Activated CD4-positive, alpha-beta T cell treated with anti-CD3 and anti-CD28 coated beads, Interleukin-10, Interleukin-2, amounts not matched to agents 100 ng/mL and 50 ng/mL, durations not matched to agents 16 hours and 8 hours (primary cell): ENCODE measurements at regions not wholly inside any gene's neighbourhood (a gene's known extent, or its start where the extent isn't known, plus 50 kb on each side); places are given as distances from the start of the nearest gene placed in this dataset.

ENCODE experiments used
- DNase-seq: peaks from one replicate; pipeline ENCODE4 v3.0.0-alpha.2; 2020

DNA sequence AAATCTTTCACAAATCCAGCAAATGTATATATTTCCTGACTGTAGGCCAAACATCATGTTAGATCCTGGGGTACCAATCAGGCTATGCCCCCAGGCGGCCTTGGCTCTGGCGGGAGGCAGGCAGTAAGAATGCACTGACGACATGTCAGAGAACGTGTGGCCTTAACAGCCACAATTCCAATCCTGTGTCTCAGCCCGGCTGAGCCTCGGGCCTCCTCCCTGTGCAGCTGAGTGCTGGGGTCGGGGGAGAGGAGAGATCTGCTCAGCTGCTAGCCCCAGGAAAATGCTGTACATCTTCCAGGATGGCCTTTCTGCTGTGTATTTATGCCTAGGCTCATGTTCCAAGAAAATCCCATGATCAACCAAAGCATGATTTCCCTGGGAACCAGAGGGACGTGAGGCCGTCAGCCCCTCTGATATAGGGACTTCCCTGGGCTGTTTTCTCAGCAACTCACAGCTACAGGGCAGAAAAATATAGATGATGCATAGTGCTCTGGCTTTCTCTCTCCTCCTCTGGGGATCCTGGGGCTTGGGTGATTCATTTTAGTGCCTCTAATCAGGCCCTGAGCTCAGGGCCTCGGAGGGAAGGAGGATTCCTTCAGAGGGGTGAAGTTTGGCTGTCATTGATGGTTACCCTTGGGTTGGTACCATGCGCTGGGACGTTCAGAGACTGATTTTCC lies 604.0 kb downstream of the HS3ST4 start:
- no peak for DNase-seq

DNA sequence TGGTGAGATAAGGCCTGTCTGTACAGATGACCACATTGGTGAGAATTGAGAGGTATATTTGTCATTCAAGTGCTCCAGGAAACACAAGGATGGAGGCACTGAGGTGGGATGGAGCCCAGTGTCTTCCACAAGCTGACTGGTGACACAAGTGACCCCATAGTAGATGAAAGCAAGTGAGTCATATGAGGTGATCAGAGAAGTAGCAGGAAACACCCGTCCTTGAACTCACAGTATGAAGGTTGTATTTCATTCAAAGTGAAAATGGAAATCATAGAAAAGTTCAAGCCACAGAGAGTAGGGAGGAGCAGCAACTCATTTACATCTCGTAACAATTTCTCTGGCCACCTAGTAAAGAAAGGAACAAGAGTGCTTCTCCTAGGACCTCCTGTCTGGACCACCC lies 609.8 kb downstream of the HS3ST4 start:
- DNase-seq = no peak

DNA sequence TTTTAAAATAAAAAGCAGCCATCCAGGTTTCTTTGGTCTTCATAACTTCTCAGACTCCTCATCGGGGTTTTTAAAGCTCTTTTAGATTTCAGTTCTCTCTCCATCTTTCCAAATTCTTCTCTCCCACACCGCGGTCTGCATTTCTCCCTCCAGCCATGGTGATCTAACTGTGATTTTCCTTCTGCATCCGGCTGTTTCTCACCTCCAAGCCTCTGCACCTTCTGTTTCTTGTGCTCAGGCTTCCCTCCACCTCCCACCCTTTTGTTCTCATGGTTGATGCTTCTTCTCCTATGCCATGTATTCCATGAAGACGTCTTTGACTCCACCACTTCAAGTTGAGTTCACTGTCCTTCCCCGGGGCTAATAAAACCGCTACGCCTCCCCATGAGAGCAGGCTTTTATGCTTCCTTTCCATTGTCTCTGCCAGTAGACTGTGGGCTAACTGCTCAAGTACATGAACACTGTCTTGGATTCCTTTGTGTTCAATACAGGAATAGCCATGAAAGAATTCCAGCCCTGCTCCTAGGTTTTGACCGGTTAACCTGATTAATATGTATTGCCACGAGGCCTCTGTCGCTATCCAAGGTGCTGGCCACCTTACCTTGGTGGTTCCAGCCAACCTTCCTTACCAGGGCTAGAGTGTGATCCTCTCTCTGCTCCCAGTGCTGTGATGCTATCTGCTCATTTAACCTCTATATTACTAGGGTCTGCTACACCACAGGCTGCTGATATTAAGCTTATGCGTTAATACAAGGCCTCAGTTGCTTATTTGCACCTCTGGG lies 625.1 kb downstream of the HS3ST4 start:
- DNase-seq = no peak

DNA sequence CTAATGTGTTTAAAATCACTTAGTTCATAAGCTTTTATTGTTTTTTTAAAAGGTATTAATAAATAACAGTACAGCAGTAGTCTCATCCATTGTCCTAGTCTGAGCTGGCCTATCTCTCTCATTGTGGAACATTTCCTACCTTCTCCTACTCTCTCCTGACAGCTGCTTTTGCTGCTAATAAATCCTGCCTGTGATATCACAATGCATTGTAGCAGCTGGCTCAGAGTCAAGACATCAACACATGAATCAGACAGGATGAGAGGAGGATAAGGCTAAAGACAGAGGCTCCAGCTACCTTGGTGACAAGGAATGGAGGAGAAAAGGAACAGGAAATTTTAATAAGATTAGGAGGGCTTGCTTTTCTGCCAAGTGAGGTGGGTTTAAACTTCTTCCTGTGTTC lies 626.1 kb downstream of the HS3ST4 start:
- DNase-seq = no peak

DNA sequence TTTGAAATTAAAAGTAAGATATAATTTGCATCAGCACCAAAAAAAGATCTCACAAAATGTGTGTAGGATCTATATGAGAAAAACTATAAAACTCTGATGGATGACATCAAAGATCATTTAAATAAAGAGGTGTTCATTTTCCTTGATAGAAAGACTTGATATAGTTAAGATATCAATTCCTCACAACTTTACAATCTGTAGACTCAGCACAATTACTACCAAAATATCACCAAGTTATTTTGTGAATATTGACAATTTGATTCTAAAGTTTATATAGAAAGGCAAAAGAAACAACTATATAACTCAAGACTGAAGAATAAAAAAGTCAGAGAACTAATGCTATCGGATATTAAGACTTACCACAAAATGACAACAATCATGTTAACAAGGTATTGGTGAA lies 638.9 kb downstream of the HS3ST4 start:
- no peak for DNase-seq

DNA sequence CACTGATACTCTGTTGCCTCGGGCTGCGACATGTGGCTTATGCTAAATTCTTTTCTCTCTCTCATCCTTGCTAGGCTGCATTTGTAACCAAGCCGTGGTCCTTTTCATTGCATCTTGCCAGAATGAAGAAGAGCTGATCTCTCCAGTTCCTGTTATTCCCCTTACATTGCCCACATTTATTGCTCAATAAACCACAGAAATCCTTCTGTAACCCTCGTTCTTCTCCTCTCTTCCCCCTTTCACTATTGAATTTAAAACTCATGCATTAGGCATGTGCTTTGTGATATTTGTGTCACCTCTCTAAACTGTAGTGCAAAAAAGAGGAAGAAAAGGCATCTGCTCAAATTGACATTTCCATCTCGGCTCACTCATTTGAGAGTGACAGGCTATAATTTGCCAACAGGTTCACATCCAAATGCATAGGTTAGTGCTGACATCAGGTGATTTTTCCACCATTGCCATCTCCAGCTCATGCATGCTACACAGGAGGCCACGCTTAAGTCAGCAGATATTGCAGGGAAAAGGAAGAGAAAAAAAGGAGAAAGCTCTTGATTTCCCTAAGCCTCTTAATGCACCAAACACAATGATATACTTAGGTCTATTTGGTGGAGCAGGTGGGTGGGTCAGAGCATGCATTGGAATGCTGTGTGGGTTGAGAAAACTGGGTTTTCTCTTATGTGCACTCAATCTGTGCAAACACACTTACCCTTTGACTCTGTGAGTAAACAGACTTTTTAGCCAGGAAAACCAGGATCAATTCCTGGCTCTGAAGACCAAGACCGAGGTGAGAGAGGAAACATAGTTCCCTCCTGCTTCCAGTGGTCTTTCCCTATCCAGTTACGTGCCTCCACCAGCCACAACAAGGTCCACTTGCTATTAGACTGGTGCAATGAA lies 642.7 kb downstream of the HS3ST4 start:
- DNase-seq = no peak

DNA sequence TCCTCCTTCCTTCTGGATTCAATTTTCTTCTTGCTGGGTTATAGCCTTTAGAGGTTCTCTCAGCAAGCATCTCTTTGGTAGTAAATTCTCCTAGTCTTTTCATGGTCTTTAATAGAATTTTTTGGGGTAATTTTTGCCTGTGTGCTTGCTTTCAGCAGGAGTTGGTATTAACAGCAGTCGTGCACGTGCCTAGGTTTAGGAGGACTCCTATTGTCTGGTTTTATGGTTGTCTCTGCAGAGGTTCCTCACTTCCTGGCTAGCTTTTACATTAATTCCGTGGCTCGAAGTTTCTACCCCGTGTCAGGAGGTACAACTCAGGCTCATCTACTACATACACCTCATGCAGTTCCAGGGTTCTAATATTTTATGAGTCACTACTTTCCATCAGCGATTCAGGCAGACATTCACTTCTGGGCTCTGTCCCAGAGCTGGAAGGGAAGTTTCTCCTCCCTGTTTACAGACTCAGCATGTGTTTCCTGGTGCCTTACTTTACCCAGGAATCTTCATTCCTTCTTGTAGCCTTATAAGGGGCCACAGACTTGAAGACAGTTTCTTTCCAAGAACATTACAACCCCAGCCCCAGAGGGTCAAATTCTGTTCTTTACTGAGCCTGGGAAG lies 643.6 kb downstream of the HS3ST4 start:
- no peak for DNase-seq

DNA sequence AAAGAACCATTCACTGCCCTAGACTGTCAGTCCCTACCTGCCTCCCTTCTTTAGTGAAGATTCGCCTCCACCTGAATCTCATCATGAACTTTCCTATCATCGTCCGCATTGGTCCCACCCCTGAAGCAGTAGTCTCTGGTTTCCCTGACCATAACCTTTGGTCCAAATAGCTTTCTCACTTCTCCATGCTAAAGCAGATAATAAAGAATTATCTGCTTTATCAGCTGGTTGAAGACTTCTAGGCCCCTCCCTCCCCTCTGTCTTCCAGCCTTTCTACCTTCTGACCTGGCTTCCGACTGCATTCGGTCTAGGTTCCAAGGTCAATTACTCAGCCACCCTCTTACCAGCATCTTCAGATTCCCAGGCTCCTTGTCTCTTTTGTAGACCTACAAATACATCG lies 650.9 kb downstream of the HS3ST4 start:
- no peak for DNase-seq

DNA sequence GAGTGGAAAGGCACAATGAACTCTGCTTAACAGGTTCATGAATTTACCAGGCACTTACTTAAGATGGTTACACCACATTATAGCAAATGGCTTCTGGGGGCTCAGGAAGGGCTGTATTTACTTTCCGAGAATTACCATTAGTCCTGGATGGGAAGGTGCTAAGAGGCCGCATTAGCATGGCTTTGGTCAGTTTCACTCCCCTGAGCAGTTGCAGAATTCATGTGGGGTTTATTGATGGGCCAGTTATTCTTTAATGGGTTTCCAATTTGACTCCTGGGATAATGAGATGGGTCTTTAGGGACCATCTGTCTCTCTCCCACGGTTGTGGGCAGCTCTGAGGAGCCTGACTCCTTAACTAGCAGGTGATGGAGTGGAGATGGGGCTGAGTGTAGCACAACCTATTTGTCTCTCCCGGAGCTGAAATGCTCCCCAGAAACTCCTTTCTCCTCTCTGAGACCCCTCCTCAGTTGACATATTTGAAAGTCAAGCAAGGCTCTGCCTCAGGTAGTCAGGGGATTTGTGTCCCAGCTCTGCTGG lies 652.5 kb downstream of the HS3ST4 start:
- DNase-seq = no peak

DNA sequence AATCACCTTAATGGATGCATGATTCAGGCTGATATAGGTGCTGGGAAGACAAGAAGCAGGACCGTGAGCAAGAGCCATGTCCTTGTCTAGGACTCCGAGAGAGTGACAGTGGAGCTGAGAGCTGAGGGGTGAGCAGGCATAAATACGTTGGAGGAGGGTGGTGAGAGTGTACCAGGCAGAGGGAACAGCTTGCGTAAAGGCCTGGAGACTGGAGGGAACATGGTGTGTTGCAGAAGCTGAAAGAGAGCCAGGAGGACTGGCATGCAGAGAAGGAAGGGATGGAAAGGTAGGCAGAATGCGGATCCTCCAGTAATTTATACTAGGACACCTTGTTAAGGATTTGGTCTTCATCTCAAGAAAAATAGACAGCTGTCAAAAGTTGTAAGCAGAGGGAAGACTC lies 653.2 kb downstream of the HS3ST4 start:
- no peak for DNase-seq

DNA sequence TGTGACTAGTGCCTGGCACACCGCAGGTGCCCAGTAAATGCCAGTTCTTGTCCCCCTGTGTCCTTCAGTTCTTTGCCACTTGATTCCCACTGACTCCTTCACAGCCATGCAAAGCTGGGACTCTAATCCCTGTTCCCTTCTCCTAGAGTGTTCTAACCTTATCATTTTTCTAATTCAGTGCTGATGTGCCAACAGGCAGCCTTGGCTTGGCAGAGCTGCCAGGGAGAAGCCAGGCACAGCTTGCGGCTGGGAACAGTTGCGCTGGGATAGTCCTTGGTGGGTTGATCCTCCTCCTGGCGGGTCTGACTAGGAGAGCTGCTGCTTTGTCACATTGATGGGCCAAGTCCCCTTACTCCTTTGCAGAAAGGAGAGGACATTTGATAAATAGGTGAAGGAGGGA lies 654.2 kb downstream of the HS3ST4 start:
- DNase-seq = no peak

DNA sequence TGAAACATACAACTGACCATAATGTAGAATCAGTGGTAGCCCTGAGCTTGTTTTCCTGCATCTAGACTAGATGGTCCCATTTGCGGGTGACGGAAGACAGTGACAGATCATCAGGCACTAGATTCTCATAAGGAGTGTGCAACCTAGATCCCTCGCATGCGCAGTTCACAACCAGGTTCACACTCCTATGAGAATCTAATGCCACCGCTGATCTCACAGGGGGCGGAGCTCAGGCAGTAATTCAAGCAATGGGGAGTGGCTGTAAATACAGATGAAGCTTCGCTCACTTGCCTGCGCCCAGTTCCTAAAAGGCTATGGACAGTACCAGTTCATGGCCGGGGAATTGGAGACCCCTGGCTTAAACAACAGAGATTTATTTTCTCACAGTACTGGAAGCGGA lies 656.3 kb downstream of the HS3ST4 start:
- DNase-seq = no peak

DNA sequence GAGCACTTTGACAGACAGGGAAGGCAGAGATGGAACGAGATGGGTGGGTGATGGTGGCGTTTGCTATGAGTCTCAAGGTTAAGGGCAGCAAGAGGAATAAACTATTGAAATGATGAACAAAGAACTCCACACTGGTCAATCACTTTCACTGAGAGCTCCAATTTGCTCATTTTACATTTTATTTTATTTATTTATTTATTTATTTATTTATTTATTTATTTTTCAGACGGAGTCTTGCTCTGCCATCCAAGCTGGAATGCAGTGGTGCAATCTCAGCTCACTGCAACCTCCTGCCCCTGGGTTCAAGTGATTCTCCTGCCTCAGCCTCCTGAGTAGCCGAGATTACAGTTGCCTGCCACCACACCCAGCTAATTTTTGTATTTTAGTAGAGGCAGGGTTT lies 669.1 kb downstream of the HS3ST4 start:
- DNase-seq = no peak

DNA sequence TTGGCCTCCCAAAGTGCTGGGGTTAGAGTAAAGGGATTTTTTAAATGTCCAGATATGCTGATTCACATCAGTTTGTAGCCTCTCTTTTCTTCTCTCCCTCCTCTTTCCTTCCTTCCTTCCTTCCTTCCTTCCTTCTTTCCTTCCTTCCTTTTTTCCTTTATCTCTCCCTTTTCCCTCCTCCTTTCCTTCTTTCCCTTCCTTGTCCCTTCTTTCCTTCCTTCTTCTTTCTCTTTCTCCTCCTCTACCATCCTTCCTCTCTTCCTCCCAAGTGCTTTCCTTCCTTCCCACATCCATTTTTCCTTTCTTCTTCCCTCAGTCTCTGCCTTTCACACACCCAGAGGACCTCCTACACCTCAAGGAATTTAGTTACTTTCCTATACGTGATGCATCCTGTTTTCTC lies 671.8 kb downstream of the HS3ST4 start:
- no peak for DNase-seq

DNA sequence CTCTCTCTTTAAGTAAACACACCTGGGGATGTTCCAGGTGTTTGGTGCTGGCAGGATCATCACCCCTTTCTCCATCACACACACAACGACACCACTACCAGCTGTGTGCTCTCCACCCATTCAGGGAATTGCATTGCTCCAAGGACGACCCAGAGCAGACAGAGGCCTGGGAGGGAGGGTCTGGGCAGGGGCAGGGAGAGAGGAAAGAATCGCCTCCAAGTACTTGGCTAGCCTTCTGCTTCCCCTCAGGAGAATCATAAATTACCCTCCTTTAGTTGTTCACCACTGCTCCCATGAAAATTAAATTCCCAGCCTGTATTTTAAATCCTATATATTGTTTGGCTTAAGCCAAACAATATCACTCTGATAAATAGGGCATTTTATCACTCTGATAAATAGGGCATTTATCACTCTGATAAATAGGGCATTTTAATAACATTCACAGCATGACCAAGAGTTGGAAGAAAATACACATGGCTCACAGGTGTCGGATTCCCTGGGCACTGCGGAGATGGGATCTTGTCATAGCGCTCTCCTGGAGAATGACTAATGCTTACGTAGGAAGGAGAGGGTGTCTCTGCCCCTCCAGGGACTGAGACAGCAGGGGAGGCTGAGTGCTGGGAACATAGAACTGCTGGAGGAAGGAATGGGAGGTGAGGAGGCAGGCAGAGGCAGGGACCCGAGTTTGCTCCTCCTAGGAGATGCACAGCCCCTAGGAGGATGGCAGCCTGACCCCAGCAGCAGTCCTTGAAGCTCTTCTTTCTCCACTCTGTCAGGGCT lies 673.6 kb downstream of the HS3ST4 start:
- DNase-seq = no peak

DNA sequence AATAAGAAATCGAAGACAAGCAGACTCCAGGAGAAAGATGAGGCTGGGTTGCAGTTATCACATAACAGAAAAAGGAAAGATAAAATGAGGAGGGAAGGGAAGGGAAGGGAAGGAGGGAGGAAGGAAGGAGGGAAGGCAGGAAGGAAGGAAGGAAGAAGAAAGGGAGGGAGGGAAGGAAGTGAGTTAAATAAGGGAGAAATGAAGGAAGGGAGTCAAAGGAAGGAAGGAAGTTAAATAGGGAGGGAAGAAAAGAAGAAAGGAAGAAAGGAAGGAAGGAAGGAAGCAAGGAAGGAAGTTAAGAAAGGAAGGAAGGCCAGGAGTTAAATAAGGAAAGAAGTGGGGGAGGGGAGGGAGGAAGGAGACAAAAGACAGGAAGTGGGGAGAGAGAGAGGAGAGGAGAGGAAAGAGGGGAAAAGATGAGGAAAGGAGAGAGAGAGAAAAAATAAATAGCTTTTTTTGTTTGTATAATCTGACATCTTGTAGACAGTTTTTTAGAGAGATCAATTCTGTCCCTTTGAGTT lies 679.6 kb downstream of the HS3ST4 start:
- DNase-seq = no peak

DNA sequence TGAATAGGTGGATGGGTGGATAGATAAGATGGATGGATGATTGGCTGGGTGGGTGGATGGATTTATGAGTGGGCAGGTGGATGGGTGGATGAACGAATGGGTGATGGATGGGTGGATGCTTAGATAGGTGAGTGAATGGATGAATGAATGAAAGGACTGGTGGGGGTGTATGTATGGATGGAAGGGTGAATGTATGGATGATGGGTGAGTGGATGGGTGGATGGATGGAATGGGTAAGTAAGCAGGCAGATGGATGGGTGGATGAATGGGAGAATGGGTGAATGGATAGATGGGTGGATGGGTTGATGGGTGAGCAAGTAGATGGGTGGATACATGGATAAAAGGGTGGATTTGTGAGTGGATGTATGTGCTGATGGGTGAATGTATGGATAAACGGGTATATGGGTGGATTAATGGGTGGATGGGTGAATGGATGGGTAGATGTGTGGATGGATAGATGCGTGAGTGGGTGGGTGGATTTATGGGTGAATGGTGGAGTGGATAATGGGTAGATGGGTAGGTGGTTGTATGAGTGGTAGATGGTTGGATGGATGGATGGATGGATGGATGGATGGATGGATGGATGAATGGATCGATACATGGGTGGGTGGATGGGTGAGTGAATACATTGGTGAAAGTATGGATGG lies 682.6 kb downstream of the HS3ST4 start:
- no peak for DNase-seq

DNA sequence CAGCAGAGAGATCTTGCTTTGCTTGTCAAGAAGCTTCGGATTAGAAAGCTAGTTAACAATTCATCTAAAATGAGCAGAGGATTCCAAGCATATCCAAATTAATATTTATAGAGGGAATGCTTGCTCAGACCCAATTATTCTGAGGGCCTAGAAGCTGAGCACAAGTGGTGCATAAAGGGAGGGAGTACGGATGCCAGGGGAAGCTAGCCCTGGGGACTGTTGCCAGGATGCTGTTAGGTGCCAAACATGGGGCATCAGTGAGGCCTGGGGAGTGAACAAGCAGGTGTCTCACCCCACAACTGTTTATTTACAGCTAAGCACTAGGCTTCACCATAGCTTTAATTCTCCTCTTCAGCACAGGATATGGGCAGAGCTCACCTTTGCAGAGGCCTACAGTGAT lies 684.1 kb upstream of the C16orf82 start:
- no peak for DNase-seq

DNA sequence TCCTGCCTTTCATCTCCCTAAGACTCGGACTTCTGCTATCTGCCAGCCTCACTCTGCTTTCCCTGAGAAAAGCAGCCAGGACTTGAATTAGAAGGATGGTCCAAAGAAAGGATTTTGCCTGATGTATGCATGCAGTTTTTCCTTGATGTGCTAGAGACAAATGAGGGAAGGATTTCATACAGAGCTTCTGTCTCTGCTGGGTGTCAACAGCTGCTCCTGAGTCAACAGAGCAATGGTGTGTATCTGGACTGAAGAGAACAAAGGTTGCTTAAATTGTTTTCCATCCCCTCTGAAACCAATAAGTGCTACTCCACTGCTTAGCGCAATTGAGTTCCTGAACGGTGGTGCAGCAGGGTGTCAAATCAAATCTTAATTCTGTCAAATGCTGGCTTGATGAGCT lies 680.6 kb upstream of the C16orf82 start:
- no peak for DNase-seq

DNA sequence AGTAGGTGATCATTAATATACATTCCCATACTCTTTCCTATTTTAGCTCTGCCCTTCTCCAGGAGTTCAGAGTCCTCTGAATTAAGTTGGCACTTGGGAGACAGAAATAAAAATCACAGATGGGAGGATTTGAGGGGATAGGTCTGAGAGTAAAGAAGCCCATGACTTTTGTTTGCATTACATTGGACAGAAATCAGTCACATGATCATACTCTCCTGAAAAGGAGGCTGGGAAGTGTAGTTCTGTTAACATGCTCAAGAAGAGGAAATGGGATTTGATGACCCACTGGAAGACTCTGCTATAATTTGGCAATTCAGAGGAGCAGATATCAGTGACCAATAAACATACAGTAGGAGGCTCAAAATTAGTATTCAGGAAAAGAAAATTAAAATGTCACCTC lies 674.9 kb upstream of the C16orf82 start:
- no peak for DNase-seq

DNA sequence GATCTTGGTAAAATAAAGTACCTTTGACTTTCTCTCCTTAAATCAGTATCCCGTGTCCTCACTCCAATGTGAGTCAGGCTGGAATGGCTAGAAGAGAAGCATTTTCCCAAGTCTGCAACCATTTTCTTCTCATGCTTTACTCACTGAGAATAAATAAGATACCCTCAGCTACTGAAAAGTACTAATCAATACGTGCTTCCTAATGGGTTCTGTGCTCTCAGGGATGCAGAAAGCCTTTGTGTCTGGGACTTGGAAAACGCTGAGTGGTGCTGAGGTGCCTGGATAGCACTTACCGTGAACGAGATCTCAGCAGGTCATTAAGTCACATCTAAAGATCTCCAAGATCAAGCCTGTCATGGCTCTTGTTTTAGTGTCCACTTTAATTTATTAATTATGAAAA lies 672.3 kb upstream of the C16orf82 start:
- DNase-seq = no peak
